ENCODE measurements at regions not wholly inside any gene's neighbourhood (a gene's known extent, or its start where the extent isn't known, plus 50 kb on each side); places are given as distances from the start of the nearest gene placed in this dataset.
A peak's percentile ranks its signal among the peaks of the same experiment; 100 is the strongest.

DNA sequence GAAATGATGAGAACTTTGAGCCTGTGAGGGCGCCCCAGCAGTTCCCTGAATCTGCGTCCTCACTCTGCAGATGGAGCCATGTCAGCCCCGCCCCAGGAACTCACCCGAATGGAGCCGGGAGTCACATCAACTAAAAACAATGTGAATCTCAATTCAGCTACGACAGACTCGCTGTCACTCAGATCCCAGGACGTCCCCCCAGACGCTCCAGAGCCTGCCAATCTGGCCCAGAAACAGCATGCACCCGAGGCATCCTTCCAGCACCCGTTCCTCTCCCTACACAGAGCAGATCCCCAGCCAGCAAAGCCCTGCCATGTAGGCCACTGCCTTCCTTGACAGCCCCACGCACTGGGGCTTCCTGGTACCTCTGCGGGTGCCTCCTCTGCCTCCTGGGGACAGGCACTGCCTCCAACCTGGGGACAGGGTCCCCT, 248.0 kb downstream of the TTLL2 start:
- intact Hi-C loops (cut with DNase I) = no loop called here
- DNase-seq = no peak
- H3K9me3 ChIP-seq = no peaks in the 10 kb centered on the region
- H3K4me3 ChIP-seq = no peak overlapping the region
- WGBS, 2 donors = 80 to 95% methylated on average over 7 to 13 of the region's 13 CpGs
- H3K27ac ChIP-seq = no peak overlapping the region
- peaks cover 15% of the 10 kb centered on the region for H3K4me1 ChIP-seq
- H3K27me3 ChIP-seq = no peaks in the 10 kb centered on the region
- no peaks in the 10 kb centered on the region for H3K36me3 ChIP-seq (replicated peaks in 1 of 2; ENCODE audit: insufficient read depth in 1 of 2, low read depth in 2 of 2)
- TF ChIP-seq, protein P1, sequence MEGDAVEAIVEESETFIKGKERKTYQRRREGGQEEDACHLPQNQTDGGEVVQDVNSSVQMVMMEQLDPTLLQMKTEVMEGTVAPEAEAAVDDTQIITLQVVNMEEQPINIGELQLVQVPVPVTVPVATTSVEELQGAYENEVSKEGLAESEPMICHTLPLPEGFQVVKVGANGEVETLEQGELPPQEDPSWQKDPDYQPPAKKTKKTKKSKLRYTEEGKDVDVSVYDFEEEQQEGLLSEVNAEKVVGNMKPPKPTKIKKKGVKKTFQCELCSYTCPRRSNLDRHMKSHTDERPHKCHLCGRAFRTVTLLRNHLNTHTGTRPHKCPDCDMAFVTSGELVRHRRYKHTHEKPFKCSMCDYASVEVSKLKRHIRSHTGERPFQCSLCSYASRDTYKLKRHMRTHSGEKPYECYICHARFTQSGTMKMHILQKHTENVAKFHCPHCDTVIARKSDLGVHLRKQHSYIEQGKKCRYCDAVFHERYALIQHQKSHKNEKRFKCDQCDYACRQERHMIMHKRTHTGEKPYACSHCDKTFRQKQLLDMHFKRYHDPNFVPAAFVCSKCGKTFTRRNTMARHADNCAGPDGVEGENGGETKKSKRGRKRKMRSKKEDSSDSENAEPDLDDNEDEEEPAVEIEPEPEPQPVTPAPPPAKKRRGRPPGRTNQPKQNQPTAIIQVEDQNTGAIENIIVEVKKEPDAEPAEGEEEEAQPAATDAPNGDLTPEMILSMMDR (IDR thresholded peaks at IDR 0.05) = no peak
- no peak for TF ChIP-seq POLR2A (IDR thresholded peaks at IDR 0.05)
- ATAC-seq = no peak

DNA sequence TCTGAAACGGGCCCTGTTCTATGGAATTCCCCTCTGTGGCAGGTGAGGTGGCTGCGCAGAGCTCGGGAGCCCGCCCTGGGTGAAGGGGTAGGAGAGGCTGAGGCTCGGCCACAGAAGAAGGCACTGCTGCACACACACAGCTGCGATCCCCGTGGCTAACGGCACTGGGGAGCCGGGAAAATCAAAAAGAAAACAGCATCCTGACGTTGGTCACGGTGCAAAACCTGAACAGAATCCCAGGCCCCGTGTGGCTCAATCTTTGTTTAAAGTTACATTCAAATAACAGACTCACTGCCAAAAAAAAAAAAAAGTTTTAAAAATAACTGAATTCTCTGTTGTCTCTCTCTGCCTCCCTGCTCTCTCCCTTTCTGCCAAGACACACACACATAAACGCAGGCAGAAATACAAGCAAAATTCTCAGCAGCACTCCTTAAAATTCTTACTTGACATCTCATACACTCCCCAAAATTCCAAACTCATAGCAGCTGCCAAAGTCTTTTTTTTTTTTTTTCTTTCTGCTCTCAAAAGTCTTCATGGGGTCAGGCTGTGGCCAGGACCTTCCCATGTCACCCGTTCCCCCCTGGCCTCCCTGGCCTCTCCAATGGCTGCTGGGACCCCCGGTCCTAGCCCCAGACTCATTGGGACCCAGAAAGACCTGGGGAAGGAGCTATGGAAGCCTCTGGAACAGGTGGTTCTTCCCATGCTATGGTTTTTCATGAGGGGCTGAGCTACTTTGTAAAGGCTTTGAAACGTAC, 248.8 kb downstream of the TTLL2 start:
- WGBS, 2 donors = 51 to 54% methylated on average over 16 of the region's 16 CpGs
- peaks cover 15% of the 10 kb centered on the region for H3K4me1 ChIP-seq
- no peak overlapping the region for H3K4me3 ChIP-seq
- intact Hi-C loops (cut with DNase I) = no loop called here
- H3K9me3 ChIP-seq = no peaks in the 10 kb centered on the region
- no peak overlapping the region for H3K27ac ChIP-seq
- no peak for TF ChIP-seq POLR2A (IDR thresholded peaks at IDR 0.05)
- TF ChIP-seq, protein P1 (IDR thresholded peaks at IDR 0.05) = no peak
- peak; percentile 22 for ATAC-seq
- DNase-seq = no peak
- no peaks in the 10 kb centered on the region for H3K36me3 ChIP-seq (replicated peaks in 1 of 2; ENCODE audit: insufficient read depth in 1 of 2, low read depth in 2 of 2)
- no peaks in the 10 kb centered on the region for H3K27me3 ChIP-seq

DNA sequence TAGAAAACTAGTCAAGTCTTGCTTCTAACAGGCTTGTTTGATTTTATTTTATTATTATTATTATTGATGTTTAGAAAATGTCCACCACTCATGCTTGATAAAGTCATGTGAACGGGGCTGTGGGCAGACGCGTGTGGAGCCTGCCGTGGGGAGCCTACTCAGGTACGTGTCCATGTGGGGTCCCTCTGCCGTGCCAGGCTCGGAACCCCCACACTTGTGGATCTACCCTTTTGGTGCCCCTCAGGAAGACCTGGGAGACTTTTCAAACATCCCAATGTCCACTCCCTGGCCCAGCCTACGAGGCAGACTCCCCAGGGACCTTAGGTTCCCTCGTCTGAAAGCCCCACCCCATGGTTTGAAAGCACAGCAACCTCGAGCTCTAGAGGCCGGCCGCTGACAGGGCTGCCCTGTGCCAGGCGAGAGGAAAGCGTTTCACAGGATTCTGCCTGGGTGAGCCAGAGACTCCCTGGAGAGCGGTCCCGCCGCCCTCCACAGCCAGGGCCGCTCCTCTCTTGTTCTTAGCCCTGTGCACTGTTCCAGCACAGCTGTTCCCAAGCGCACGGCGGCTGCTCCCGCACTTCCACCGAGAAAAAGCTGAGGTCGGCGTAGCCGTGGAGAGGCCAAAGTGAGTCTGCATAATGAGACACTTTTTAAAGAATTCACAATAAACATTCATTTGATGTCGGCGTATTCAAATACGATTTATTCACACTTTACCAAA, 249.7 kb downstream of the TTLL2 start:
- intact Hi-C loops (cut with DNase I) = no loop called here
- TF ChIP-seq POLR2A (IDR thresholded peaks at IDR 0.05) = no peak
- TF ChIP-seq, protein P1 (IDR thresholded peaks at IDR 0.05) = no peak
- H3K27ac ChIP-seq = no peak overlapping the region
- ATAC-seq (no peak), DNase-seq (no peak)
- no peak overlapping the region for H3K4me3 ChIP-seq
- no peaks in the 10 kb centered on the region for H3K9me3 ChIP-seq
- H3K27me3 ChIP-seq = no peaks in the 10 kb centered on the region
- no peaks in the 10 kb centered on the region for H3K36me3 ChIP-seq (replicated peaks in 1 of 2; ENCODE audit: insufficient read depth in 1 of 2, low read depth in 2 of 2)
- H3K4me1 ChIP-seq = peaks cover 14% of the 10 kb centered on the region
- WGBS, 2 donors = 88 to 97% methylated on average over 27 to 29 of the region's 29 CpGs

DNA sequence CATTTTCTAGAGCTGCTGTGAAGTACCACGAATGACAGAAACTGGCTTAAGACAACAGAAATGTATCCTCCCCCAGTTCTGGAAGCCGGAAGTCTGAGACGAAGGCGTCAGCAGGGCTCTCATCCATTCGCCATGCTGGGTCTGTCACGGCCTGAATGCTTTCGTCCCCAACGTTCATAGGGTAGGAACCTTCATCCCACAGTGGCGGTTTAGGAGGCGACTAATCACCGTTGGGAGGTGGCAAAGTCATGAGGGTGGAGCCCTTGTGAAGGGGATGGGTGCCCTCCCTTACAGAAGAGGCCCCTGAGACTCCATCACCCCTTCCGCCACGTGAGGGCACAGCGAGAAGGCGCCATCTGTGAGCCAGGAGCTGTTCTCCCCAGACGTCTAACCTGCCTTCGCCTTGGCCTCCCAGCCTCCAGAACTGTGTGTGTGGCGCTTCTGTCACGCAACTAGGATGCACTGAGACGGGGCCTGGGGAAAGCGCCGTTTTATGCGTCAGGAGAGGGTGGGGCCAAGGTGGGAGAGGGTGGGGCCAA, 250.3 kb downstream of the TTLL2 start:
- TF ChIP-seq, protein P1 (IDR thresholded peaks at IDR 0.05) = no peak
- TF ChIP-seq POLR2A (IDR thresholded peaks at IDR 0.05) = no peak
- H3K27ac ChIP-seq = no peak overlapping the region
- H3K9me3 ChIP-seq = no peaks in the 10 kb centered on the region
- H3K36me3 ChIP-seq (replicated peaks in 1 of 2; ENCODE audit: insufficient read depth in 1 of 2, low read depth in 2 of 2) = no peaks in the 10 kb centered on the region
- no peak for DNase-seq
- WGBS, 2 donors = 89% methylated on average over 23 of the region's 23 CpGs
- ATAC-seq = no peak
- H3K4me3 ChIP-seq = no peak overlapping the region
- H3K27me3 ChIP-seq = no peaks in the 10 kb centered on the region
- H3K4me1 ChIP-seq = peaks cover 8% of the 10 kb centered on the region
- intact Hi-C loops (cut with DNase I) = no loop called here
